MM.1S (cell line): ENCODE measurements at regions not wholly inside any gene's neighbourhood (a gene's known extent, or its start where the extent isn't known, plus 50 kb on each side); places are given as distances from the start of the nearest gene placed in this dataset.

ENCODE experiments used
- EZH2 ChIP-seq: fragments of 300-600 bp; sonication (generic); optimal IDR thresholded peaks from 2 replicates; pipeline ENCODE3; 2017; ENCODE audit warnings: low read depth, mild to moderate bottlenecking, antibody characterized with exemption, low read length, mixed read lengths
- TF ChIP-seq, protein P1 (sequence below): fragments of 300-600 bp; sonication (generic); IDR thresholded peaks from 2 replicates; pipeline ENCODE4 v1.5.1; 2016; ENCODE audit warnings: antibody characterized with exemption, low read length, mixed read lengths

DNA sequence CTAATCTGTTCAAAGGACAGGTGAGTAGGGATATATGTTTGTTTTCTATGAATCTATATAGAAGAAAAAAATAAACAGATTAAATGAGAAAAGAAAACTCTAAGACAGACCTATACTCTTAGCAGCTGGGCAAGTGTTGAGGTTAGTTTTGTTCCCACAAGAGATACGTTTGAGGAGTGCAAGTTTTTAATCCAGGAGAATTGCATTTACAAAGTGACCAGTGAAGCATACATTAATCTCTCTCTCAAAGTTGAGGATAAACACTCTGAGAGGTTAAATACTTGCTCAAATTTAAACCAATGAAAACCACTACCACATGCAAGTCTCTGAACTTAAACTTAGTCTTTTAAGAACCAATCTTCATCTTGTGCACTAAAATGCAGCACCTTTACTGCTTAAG lies 930.5 kb upstream of the MIR17HG start:
- TF ChIP-seq, protein P1, sequence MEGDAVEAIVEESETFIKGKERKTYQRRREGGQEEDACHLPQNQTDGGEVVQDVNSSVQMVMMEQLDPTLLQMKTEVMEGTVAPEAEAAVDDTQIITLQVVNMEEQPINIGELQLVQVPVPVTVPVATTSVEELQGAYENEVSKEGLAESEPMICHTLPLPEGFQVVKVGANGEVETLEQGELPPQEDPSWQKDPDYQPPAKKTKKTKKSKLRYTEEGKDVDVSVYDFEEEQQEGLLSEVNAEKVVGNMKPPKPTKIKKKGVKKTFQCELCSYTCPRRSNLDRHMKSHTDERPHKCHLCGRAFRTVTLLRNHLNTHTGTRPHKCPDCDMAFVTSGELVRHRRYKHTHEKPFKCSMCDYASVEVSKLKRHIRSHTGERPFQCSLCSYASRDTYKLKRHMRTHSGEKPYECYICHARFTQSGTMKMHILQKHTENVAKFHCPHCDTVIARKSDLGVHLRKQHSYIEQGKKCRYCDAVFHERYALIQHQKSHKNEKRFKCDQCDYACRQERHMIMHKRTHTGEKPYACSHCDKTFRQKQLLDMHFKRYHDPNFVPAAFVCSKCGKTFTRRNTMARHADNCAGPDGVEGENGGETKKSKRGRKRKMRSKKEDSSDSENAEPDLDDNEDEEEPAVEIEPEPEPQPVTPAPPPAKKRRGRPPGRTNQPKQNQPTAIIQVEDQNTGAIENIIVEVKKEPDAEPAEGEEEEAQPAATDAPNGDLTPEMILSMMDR: no peak
- no peak for TF ChIP-seq EZH2
